ENCODE measurements at regions not wholly inside any gene's neighbourhood (a gene's known extent, or its start where the extent isn't known, plus 50 kb on each side); places are given as distances from the start of the nearest gene placed in this dataset.

- DNase-seq (ENCODE audit: low spot score, unreplicated experiment), result no peak
- Mint-ChIP-seq H3K36me3 (ENCODE audit: insufficient read depth) (no peaks in the 10 kb centered on the region), H3K9me3 (ENCODE audit: low read depth) (no peaks in the 10 kb centered on the region)
Observed at GRCh38 chr15:38733331-38733730, 168.7 kb upstream of the RASGRP1 start.

GRCh38 chr15:38740206-38740605 lies 175.6 kb upstream of the RASGRP1 start:
- no peak overlapping the region for H3K4me3 Mint-ChIP-seq (ENCODE audit: low read depth)
- peaks cover 2% of the 10 kb centered on the region for H3K27me3 Mint-ChIP-seq
- H3K4me1 Mint-ChIP-seq (ENCODE audit: low read depth), result no peaks in the 10 kb centered on the region
- no peak overlapping the region for H3K27ac Mint-ChIP-seq
- H3K36me3 Mint-ChIP-seq (ENCODE audit: insufficient read depth), result no peaks in the 10 kb centered on the region
- H3K9me3 Mint-ChIP-seq (ENCODE audit: low read depth), result no peaks in the 10 kb centered on the region
- DNase-seq (ENCODE audit: low spot score, unreplicated experiment), result no peak
- TF ChIP-seq CTCF (IDR thresholded peaks at IDR 0.05; ENCODE audit: unreplicated experiment), result no peak

More at GRCh38 chr15:38733331-38733730, 168.7 kb upstream of the RASGRP1 start:
- no peak overlapping the region for H3K27ac Mint-ChIP-seq
- H3K27me3 Mint-ChIP-seq, result no peaks in the 10 kb centered on the region
- no peak overlapping the region for H3K4me3 Mint-ChIP-seq (ENCODE audit: low read depth)
- TF ChIP-seq CTCF (IDR thresholded peaks at IDR 0.05; ENCODE audit: unreplicated experiment), result no peak
- H3K4me1 Mint-ChIP-seq (ENCODE audit: low read depth), result no peaks in the 10 kb centered on the region

GRCh38 chr15:38743147-38743546 lies 178.5 kb upstream of the RASGRP1 start:
- no peaks in the 10 kb centered on the region for H3K9me3 Mint-ChIP-seq (ENCODE audit: low read depth)
- peaks cover 3% of the 10 kb centered on the region for H3K27me3 Mint-ChIP-seq
- no peaks in the 10 kb centered on the region for H3K4me1 Mint-ChIP-seq (ENCODE audit: low read depth)
- DNase-seq (ENCODE audit: low spot score, unreplicated experiment), result no peak
- H3K36me3 Mint-ChIP-seq (ENCODE audit: insufficient read depth), result no peaks in the 10 kb centered on the region
- TF ChIP-seq CTCF (IDR thresholded peaks at IDR 0.05; ENCODE audit: unreplicated experiment), result no peak
- H3K27ac Mint-ChIP-seq, result no peak overlapping the region
- no peak overlapping the region for H3K4me3 Mint-ChIP-seq (ENCODE audit: low read depth)

- Mint-ChIP-seq H3K9me3 (ENCODE audit: low read depth) (no peaks in the 10 kb centered on the region), H3K4me3 (ENCODE audit: low read depth) (no peak overlapping the region), H3K27me3 (peaks cover 8% of the 10 kb centered on the region), H3K4me1 (ENCODE audit: low read depth) (no peaks in the 10 kb centered on the region), H3K36me3 (ENCODE audit: insufficient read depth) (no peaks in the 10 kb centered on the region), H3K27ac (no peak overlapping the region)
- DNase-seq (ENCODE audit: low spot score, unreplicated experiment), result no peak
- TF ChIP-seq CTCF (IDR thresholded peaks at IDR 0.05; ENCODE audit: unreplicated experiment), result no peak
Observed at GRCh38 chr15:38745126-38745525, 180.5 kb upstream of the RASGRP1 start.

GRCh38 chr15:38745626-38746025 lies 181.0 kb upstream of the RASGRP1 start:
- Mint-ChIP-seq H3K36me3 (ENCODE audit: insufficient read depth) (no peaks in the 10 kb centered on the region), H3K27ac (no peak overlapping the region), H3K4me1 (ENCODE audit: low read depth) (no peaks in the 10 kb centered on the region), H3K9me3 (ENCODE audit: low read depth) (no peaks in the 10 kb centered on the region), H3K4me3 (ENCODE audit: low read depth) (no peak overlapping the region), H3K27me3 (peaks cover 8% of the 10 kb centered on the region)
- DNase-seq (ENCODE audit: low spot score, unreplicated experiment), result no peak
- TF ChIP-seq CTCF (IDR thresholded peaks at IDR 0.05; ENCODE audit: unreplicated experiment), result no peak

Data from progenitor cell of endocrine pancreas (in vitro differentiated cells).